ENCODE measurements at regions not wholly inside any gene's neighbourhood (a gene's known extent, or its start where the extent isn't known, plus 50 kb on each side); places are given as distances from the start of the nearest gene placed in this dataset.

DNA sequence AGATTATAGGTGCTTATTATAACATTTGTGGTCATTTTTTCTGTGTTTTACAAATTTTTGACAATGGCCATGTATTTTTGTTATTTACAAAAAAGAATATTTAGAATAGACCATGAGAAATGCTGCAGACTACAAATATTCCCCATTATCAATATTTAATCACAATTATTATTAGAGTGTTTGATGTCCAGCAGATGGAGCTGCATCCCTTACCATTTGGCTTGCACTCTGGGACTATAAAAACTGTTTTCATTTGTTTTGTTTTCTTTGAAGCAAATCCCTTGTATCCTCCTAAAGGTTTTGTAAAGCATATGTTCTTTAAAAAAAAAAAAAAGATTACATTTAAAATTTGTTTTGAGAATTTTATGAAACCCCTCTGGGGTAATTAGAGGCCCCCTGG, 85.6 kb upstream of the CXorf66 start:
- DNase-seq (ENCODE audit: low spot score): peak; percentile 44
- Histone ChIP-seq H3K36me3 (ENCODE audit: insufficient read depth, low read length, poor library complexity, severe bottlenecking) (no peaks in the 10 kb centered on the region), H3K27me3 (replicated peaks; ENCODE audit: insufficient read depth, low read depth, low read length, poor library complexity) (no peaks in the 10 kb centered on the region), H3K4me1 (ENCODE audit: insufficient read depth, low read length, poor library complexity, severe bottlenecking) (no peaks in the 10 kb centered on the region), H3K4me3 (ENCODE audit: low read depth, low read length, poor library complexity, severe bottlenecking) (no peak overlapping the region), H3K9me3 (ENCODE audit: low read depth, low read length, poor library complexity, severe bottlenecking) (no peaks in the 10 kb centered on the region), H3K27ac (ENCODE audit: low read depth, low read length, poor library complexity, severe bottlenecking) (no peak overlapping the region)
- ChIA-PET POLR2A (ENCODE audit: low non-redundant PET) (no interaction called here), CTCF (interaction anchor here (0.7 to 1.0 kb wide), 4 partner anchors 11 to 1859 kb away, joined by 3 to 4 read pairs (median 4); no protein-coding TSS in a partner anchor)
- intact Hi-C loops (cut with micrococcal nuclease; ENCODE audit: unreplicated experiment): no loop called here
- BruUV-seq (replicated peaks): no TSS peak
- TF ChIP-seq CTCF (conservative IDR thresholded peaks at IDR 0.05; ENCODE audit: low read depth, low read length) (peak; percentile 68), EZH2 (IDR thresholded peaks at IDR 0.05; ENCODE audit: borderline replicate concordance, low read depth, low read length, poor library complexity, severe bottlenecking) (no peak)

DNA sequence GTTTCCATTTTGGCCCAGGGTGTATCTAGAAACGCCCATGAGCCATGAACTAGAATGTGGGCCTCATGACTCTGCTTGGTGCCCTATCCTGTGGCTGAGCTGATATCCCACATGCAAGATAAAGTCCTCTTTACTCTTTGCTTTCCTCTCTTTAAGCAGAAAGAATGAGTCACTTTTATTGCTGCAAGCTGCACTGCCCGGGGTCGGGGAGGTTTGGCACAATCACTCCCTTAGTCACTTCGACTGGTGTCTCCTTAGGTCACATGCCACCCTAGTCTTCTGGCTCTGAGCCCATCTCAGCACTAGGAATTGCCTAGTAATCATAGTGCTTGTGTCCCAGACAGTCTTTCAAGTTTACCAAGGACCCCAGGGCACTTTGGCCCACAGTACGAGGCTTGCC, 75.1 kb upstream of the CXorf66 start:
- Histone ChIP-seq H3K27me3 (replicated peaks; ENCODE audit: insufficient read depth, low read depth, low read length, poor library complexity) (no peaks in the 10 kb centered on the region), H3K4me1 (ENCODE audit: insufficient read depth, low read length, poor library complexity, severe bottlenecking) (no peaks in the 10 kb centered on the region), H3K36me3 (ENCODE audit: insufficient read depth, low read length, poor library complexity, severe bottlenecking) (no peaks in the 10 kb centered on the region), H3K9me3 (ENCODE audit: low read depth, low read length, poor library complexity, severe bottlenecking) (no peaks in the 10 kb centered on the region), H3K27ac (ENCODE audit: low read depth, low read length, poor library complexity, severe bottlenecking) (no peak overlapping the region), H3K4me3 (ENCODE audit: low read depth, low read length, poor library complexity, severe bottlenecking) (no peak overlapping the region)
- ChIA-PET CTCF (no interaction called here), POLR2A (ENCODE audit: low non-redundant PET) (no interaction called here)
- TF ChIP-seq CTCF (conservative IDR thresholded peaks at IDR 0.05; ENCODE audit: low read depth, low read length) (no peak), EZH2 (IDR thresholded peaks at IDR 0.05; ENCODE audit: borderline replicate concordance, low read depth, low read length, poor library complexity, severe bottlenecking) (no peak)
- no TSS peak for BruUV-seq (replicated peaks)
- peak; percentile 52 for DNase-seq (ENCODE audit: low spot score)
- intact Hi-C loops (cut with micrococcal nuclease; ENCODE audit: unreplicated experiment): no loop called here

DNA sequence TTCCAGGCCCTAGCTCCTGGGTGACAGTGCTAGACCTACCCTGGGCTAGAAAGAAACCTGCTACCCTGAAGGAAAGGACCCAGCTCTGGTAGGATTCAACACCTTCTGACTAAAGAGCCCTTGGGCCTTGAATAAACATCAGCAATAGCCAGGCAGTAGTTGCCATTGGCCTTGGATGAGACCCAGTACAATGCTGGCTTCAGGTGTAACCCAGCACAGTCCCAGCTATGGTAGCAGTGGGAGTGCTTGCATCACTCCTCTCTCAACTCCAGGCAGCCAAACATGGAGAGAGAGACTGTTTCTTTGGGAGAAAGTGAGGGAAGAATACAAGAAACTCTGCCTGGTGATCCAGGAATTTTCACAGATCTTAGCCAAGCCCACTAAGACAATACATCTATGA, 73.5 kb upstream of the CXorf66 start:
- DNase-seq (ENCODE audit: low spot score): no peak
- Histone ChIP-seq H3K4me1 (ENCODE audit: insufficient read depth, low read length, poor library complexity, severe bottlenecking) (no peaks in the 10 kb centered on the region), H3K36me3 (ENCODE audit: insufficient read depth, low read length, poor library complexity, severe bottlenecking) (no peaks in the 10 kb centered on the region), H3K27ac (ENCODE audit: low read depth, low read length, poor library complexity, severe bottlenecking) (no peak overlapping the region), H3K9me3 (ENCODE audit: low read depth, low read length, poor library complexity, severe bottlenecking) (no peaks in the 10 kb centered on the region), H3K4me3 (ENCODE audit: low read depth, low read length, poor library complexity, severe bottlenecking) (no peak overlapping the region), H3K27me3 (replicated peaks; ENCODE audit: insufficient read depth, low read depth, low read length, poor library complexity) (no peaks in the 10 kb centered on the region)
- POLR2A ChIA-PET (ENCODE audit: low non-redundant PET): no interaction called here
- CTCF ChIA-PET: no interaction called here
- intact Hi-C loops (cut with micrococcal nuclease; ENCODE audit: unreplicated experiment): no loop called here
- TF ChIP-seq CTCF (conservative IDR thresholded peaks at IDR 0.05; ENCODE audit: low read depth, low read length): no peak
- TF ChIP-seq EZH2 (IDR thresholded peaks at IDR 0.05; ENCODE audit: borderline replicate concordance, low read depth, low read length, poor library complexity, severe bottlenecking): no peak
- no TSS peak for BruUV-seq (replicated peaks)
